Renal cortex interstitium (tissue), 11 donors: ENCODE measurements at regions not wholly inside any gene's neighbourhood (a gene's known extent, or its start where the extent isn't known, plus 50 kb on each side); places are given as distances from the start of the nearest gene placed in this dataset.

Experiments used
- DNase-seq, 11 donors: peaks; one replicate each; pipeline ENCODE4 v3.0.0-alpha.2; 2013; ENCODE audit warnings: low read depth in 9 of 11, low spot score in 4 of 11; ENCODE audit errors: extremely low read depth in 1 of 11

- no peak for DNase-seq
Observed at GRCh38 chr9:28037968-28038367, 464.7 kb upstream of the C9orf72 start.

- DNase-seq: no peak
Observed at GRCh38 chr9:28045051-28045450, 471.8 kb upstream of the C9orf72 start.

DNA sequence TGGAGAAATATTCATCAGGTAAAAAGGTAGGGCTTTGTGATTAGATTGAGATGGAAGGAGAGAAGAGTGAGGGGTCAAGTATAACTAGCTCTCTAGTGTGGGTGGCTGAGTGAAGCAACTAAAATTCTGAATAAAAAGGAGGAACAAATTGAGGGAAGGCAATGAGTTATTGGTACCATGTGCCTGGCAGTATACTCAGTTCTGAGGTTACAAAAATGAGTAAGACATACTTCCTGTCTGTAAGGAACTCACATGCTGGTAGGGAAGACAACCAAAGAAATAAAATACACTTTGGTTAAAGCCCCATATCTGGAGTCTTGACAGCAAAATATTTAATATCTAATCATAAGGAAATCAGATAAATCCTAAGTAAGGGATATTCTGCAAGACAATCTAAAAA lies 476.8 kb upstream of the C9orf72 start:
- no peak for DNase-seq

- DNase-seq: no peak
Observed at GRCh38 chr9:28050941-28051340, 477.7 kb upstream of the C9orf72 start.

- no peak for DNase-seq
Observed at GRCh38 chr9:28051559-28052503, 478.6 kb upstream of the C9orf72 start.

GRCh38 chr9:28053096-28053777 lies 480.0 kb upstream of the C9orf72 start:
- peak in 6 of 11 donors; percentile 2 to 27 (median 18) for DNase-seq

DNA sequence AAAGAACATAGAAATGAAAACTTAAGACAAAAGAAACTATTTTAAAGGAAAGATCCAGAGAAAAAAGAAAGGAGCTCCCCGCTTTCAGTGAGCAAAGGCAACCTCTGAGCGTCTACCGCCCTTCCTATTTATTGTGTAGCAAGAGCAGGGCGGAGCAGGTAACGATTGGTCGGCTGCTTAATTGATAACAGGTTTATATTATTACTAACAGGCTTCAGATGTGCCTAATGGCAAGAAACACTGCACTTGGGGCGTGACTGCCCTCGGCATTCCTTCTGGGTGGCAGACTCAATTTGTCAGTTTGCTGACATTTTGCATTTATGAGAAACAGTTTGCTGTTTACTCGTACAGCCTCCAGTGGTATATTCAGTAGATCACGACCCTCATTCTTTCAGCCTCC lies 482.7 kb upstream of the C9orf72 start:
- no peak for DNase-seq

DNA sequence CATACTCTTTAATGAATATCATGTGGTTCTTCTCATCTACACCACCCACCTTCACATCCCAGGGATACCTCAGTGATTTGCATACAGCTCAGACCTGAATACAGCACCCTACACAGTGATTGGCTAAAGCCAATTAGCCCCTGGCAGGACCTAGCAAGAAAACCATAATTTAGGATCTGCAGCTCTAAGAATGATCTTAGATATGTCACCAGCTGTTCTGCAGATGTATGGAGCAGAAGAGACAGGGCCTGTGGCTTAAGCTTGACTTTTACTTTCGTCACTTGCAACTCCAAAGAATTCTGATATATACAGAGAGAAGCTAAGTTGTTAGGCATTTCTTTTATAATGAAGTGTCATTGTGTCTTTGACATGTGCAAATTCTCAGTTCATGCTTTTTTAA lies 483.2 kb upstream of the C9orf72 start:
- DNase-seq: no peak

DNA sequence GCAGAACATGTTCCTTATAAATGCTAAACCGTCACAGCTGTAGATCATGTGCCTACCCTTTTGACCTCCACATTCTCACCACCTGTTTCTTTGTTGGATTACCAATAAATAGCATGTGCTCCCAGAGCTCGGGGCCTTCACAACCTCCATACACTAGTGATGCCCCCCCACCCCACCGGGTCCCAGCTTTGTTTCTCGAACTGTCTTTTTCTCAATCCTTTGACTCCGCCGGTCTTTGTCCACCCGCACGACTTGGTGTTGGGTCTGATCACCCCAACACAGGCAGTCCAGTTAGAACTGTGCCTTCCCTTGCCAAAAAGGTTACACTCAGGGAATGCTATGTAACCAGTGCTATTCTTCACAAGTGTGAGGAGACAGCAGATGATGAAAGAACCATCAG lies 485.9 kb upstream of the C9orf72 start:
- no peak for DNase-seq

GRCh38 chr9:28064241-28064815 lies 491.0 kb upstream of the C9orf72 start:
- DNase-seq: no peak

- DNase-seq: peak; percentile 17 to 80 (median 44)
Observed at GRCh38 chr9:28073270-28073669, 500.0 kb upstream of the C9orf72 start.

GRCh38 chr9:28079677-28080076 lies 506.4 kb upstream of the C9orf72 start:
- DNase-seq: no peak

GRCh38 chr9:28082671-28083070 lies 509.4 kb upstream of the C9orf72 start:
- DNase-seq: no peak

DNA sequence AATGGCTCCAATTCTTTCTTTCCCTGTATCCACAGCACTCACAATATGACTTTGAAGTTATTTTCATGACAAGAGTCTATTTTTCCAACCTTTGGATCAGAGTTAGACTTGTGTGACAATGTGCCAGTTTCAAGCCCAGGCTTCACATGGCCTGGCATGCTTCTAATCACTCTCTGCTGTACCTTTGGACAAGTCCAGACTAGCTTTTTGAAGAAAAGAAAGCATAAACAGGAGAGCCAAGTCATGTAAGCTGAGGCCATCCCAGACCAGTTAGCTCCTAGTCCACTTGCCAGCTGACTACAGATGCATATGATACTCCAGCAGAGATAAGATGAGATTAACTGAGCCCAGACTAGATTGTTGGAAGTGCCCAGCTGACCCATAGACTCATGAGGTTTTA lies 513.6 kb upstream of the C9orf72 start:
- no peak for DNase-seq

DNA sequence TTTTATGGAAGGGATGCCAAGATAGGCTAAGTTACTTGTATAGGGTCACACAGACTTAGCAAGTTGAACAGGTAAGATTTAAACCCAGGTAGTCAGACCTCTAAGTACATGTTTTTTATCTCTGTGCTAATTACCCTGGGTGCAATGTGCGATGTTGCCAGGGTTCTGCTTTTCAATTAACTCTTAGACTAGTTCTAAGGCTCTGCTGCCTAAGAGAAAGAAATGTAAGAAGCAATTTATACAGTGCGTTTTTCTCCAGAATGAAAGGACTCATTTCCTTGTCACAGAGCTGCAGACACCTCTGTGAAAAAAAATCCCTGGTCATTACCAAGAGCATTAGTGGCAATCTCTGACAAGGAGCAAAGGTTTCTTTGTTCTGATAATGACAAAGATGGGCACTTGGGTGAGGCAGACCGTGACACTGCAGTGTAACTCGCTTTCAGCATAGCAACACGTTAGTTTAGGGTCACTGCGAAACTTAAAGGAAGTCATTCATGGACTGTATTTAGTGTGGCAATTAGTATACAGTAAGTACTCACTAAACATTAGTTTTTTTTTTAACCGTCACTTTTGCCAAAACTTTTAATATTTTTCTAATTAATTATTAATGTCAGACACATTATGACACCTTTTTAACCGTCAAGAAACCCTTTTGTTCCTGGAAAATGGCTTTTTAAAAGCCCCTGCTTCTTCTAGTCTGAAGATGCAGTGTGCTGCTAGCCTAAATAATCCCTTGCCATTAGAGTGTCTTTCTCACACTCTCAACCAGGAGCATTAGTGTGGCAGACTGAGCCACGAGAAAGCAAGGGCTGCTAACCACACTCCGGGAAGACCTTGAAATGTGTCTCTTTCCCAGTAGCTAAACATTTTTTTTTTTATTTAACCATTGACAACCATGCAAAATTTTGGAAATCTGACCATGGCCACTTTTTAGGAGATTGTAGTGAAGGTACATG lies 520.0 kb upstream of the C9orf72 start:
- peak in 1 of 11 donors; percentile 8 for DNase-seq

DNA sequence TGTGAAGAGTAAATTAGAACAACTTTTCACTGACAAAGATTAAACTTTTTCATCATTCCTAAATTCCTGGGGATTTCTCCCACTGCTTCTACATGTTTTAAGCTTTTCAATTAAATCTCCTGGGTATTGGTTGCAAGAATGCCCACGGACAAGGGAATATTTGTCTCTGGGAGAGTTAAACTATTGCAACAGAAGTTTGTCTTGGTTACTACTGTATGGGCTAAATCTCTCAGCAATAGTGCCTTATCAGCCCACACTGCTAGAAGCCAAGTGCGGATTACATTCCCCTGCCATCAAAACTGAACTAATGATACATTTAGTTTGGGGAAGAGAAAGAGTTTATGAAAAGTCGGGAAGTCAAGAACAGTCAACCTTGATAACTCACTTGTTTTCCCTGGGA lies 528.2 kb upstream of the C9orf72 start:
- DNase-seq: no peak

GRCh38 chr9:28105001-28105400 lies 531.7 kb upstream of the C9orf72 start:
- DNase-seq: no peak

GRCh38 chr9:28120184-28120583 lies 546.9 kb upstream of the C9orf72 start:
- peak in 2 of 11 donors; percentile 11 to 31 for DNase-seq

DNA sequence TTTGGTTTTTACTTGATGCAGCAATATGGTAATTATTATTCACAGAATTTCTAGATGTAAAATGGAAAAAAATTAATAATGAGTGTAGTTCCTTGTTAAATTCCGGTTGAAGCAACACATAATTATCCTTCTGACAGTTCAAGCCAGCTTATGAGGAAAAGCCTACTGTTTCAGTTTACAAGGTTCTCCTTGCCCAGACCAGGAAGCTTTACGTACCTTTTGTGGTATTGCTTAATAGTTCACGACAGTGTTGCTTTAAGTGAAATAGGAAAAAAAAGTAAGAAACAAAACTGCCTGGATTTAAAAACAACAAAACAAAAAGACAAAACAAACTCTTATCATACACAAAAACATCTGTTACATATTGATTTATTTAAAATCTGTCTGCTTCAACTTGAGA lies 547.3 kb upstream of the C9orf72 start:
- DNase-seq: no peak
